ENCODE measurements at regions not wholly inside any gene's neighbourhood (a gene's known extent, or its start where the extent isn't known, plus 50 kb on each side); places are given as distances from the start of the nearest gene placed in this dataset.

- no peak for DNase-seq
- POLR2A ChIA-PET = no interaction called here
- peaks cover 3 to 30% (median 5%) of the 10 kb centered on the region in 5 donors for H3K27me3 Mint-ChIP-seq
Observed at GRCh38 chr10:130439766-130440165, 303.6 kb downstream of the GLRX3 start.

DNA sequence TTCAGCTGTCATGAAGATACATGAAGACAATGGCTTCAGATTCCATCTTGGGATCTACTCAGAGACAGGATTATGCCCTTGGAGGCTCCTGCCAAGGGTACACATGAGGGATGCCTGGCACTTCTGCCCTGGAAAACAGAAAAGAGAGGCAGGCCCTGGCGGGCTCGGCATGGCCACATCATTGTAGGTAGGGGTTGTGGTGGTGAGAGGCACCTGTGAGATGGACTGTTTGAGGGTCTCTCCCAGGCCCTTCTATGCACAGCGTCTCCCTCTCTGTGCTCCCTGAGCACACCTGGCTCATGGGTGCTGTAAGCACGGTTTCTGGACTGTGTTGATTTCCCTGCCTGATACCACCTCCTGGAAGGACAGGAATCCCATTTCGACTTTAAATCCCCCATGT, 304.3 kb downstream of the GLRX3 start:
- Mint-ChIP-seq H3K4me3 (no peak overlapping the region), H3K4me1 (no peaks in the 10 kb centered on the region), H3K9me3 (peaks cover 0 to 9% (median 2%) of the 10 kb centered on the region in 11 donors), H3K27me3 (peaks cover 3 to 30% (median 5%) of the 10 kb centered on the region in 5 donors), H3K36me3 (peaks cover 0 to 3% (median 0%) of the 10 kb centered on the region in 5 donors), H3K27ac (no peak overlapping the region)
- H3K4me1 ChIP-seq (ENCODE audit: control insufficient read depth in 2 of 2, insufficient read depth in 2 of 2, low read length in 2 of 2) = no peaks in the 10 kb centered on the region
- no peak overlapping the region for H3K4me3 ChIP-seq (ENCODE audit: low read length)
- ChIA-PET CTCF (no interaction called here), POLR2A (no interaction called here)
- no peaks in the 10 kb centered on the region for H3K36me3 ChIP-seq (ENCODE audit: control insufficient read depth in 2 of 3, insufficient read depth in 3 of 3, low read length in 3 of 3)
- intact Hi-C loops (cut with micrococcal nuclease) = no loop called here
- no peaks in the 10 kb centered on the region for H3K9me3 ChIP-seq (ENCODE audit: control insufficient read depth in 2 of 3, low read length in 3 of 3)
- no peak for DNase-seq
- H3K27ac ChIP-seq (ENCODE audit: low read depth, low read length) = no peak overlapping the region
- no peak for ATAC-seq
- no peaks in the 10 kb centered on the region for H3K27me3 ChIP-seq (ENCODE audit: control insufficient read depth in 2 of 2, insufficient read depth in 2 of 2, low read length in 2 of 2)

More at GRCh38 chr10:130439766-130440165, 303.6 kb downstream of the GLRX3 start:
- H3K9me3 Mint-ChIP-seq = peaks cover 0 to 9% (median 2%) of the 10 kb centered on the region in 11 donors
- H3K4me1 Mint-ChIP-seq = no peaks in the 10 kb centered on the region
- H3K4me1 ChIP-seq (ENCODE audit: control insufficient read depth in 2 of 2, insufficient read depth in 2 of 2, low read length in 2 of 2) = no peaks in the 10 kb centered on the region
- H3K27ac Mint-ChIP-seq = no peak overlapping the region
- CTCF ChIA-PET = no interaction called here
- H3K9me3 ChIP-seq (ENCODE audit: control insufficient read depth in 2 of 3, low read length in 3 of 3) = no peaks in the 10 kb centered on the region
- no peak overlapping the region for H3K4me3 ChIP-seq (ENCODE audit: low read length)
- no peak overlapping the region for H3K27ac ChIP-seq (ENCODE audit: low read depth, low read length)
- no peaks in the 10 kb centered on the region for H3K36me3 ChIP-seq (ENCODE audit: control insufficient read depth in 2 of 3, insufficient read depth in 3 of 3, low read length in 3 of 3)
- H3K27me3 ChIP-seq (ENCODE audit: control insufficient read depth in 2 of 2, insufficient read depth in 2 of 2, low read length in 2 of 2) = no peaks in the 10 kb centered on the region
- H3K4me3 Mint-ChIP-seq = no peak overlapping the region
- peaks cover 0 to 3% (median 0%) of the 10 kb centered on the region in 5 donors for H3K36me3 Mint-ChIP-seq
- intact Hi-C loops (cut with micrococcal nuclease) = no loop called here
- ATAC-seq = no peak

- H3K4me1 ChIP-seq (ENCODE audit: control insufficient read depth in 2 of 2, insufficient read depth in 2 of 2, low read length in 2 of 2) = no peaks in the 10 kb centered on the region
- peaks cover 3 to 30% (median 5%) of the 10 kb centered on the region in 5 donors for H3K27me3 Mint-ChIP-seq
- no peaks in the 10 kb centered on the region for H3K4me1 Mint-ChIP-seq
- no peaks in the 10 kb centered on the region for H3K27me3 ChIP-seq (ENCODE audit: control insufficient read depth in 2 of 2, insufficient read depth in 2 of 2, low read length in 2 of 2)
- ATAC-seq (no peak), DNase-seq (no peak)
- H3K4me3 ChIP-seq (ENCODE audit: low read length) = no peak overlapping the region
- no peaks in the 10 kb centered on the region for H3K9me3 ChIP-seq (ENCODE audit: control insufficient read depth in 2 of 3, low read length in 3 of 3)
- H3K36me3 ChIP-seq (ENCODE audit: control insufficient read depth in 2 of 3, insufficient read depth in 3 of 3, low read length in 3 of 3) = no peaks in the 10 kb centered on the region
- peaks cover 0 to 3% (median 0%) of the 10 kb centered on the region in 5 donors for H3K36me3 Mint-ChIP-seq
- intact Hi-C loops (cut with micrococcal nuclease) = no loop called here
- H3K4me3 Mint-ChIP-seq = no peak overlapping the region
- peaks cover 0 to 7% (median 2%) of the 10 kb centered on the region in 11 donors for H3K9me3 Mint-ChIP-seq
- H3K27ac ChIP-seq (ENCODE audit: low read depth, low read length) = no peak overlapping the region
- no peak overlapping the region for H3K27ac Mint-ChIP-seq
- ChIA-PET CTCF (no interaction called here), POLR2A (no interaction called here)
Observed at GRCh38 chr10:130440971-130441370, 304.8 kb downstream of the GLRX3 start.

GRCh38 chr10:130443066-130443465, 306.9 kb downstream of the GLRX3 start:
- H3K4me1 Mint-ChIP-seq = no peaks in the 10 kb centered on the region
- no peaks in the 10 kb centered on the region for H3K4me1 ChIP-seq (ENCODE audit: control insufficient read depth in 2 of 2, insufficient read depth in 2 of 2, low read length in 2 of 2)
- POLR2A ChIA-PET = no interaction called here

DNA sequence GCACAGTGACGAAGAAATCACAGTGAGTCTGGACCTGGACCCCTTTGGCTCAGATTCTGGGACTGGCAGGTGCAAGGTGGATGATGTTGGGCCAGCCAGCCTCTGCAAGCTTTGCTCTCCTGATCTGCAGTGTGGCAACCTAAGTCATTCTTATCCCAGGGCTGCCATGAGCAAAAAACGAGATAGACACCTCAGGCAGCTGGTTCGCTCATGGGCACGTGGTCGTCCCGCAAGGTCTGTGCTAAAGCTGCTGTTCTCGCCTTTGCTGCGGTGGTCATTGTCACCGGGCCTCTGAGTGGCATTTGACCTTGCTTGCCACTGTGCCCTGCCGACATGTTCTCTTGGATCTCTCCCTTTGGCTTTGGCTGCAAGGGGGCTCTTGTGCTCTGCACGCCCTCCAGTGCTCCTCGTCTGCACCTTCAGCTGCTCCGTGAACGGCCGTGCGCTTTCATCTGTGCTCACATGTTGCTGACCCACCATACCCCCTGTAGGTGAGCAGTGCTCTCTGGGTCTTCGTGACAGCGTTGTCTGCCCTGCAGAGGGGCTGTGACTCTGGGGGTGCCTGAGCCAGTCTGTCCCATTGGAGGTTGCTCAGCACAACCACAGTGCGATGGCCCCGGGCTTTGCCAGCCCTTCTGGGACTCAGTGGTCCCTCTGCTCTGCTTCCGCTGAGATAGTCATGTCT, 317.0 kb downstream of the GLRX3 start:
- ChIA-PET POLR2A (interaction anchor here (0.7 kb wide), 1 partner anchor 774 kb away, joined by 3 read pairs; no protein-coding TSS in a partner anchor), CTCF (no interaction called here)
- Mint-ChIP-seq H3K36me3 (no peaks in the 10 kb centered on the region), H3K27ac (no peak overlapping the region), H3K4me3 (no peak overlapping the region), H3K4me1 (no peaks in the 10 kb centered on the region), H3K9me3 (peaks cover 0 to 7% (median 0%) of the 10 kb centered on the region in 11 donors), H3K27me3 (peaks cover 3 to 46% (median 18%) of the 10 kb centered on the region in 5 donors)
- Histone ChIP-seq H3K4me3 (ENCODE audit: low read length) (no peak overlapping the region), H3K27me3 (ENCODE audit: control insufficient read depth in 2 of 2, insufficient read depth in 2 of 2, low read length in 2 of 2) (no peaks in the 10 kb centered on the region), H3K9me3 (ENCODE audit: control insufficient read depth in 2 of 3, low read length in 3 of 3) (no peaks in the 10 kb centered on the region), H3K27ac (ENCODE audit: low read depth, low read length) (no peak overlapping the region), H3K36me3 (ENCODE audit: control insufficient read depth in 2 of 3, insufficient read depth in 3 of 3, low read length in 3 of 3) (no peaks in the 10 kb centered on the region), H3K4me1 (ENCODE audit: control insufficient read depth in 2 of 2, insufficient read depth in 2 of 2, low read length in 2 of 2) (no peaks in the 10 kb centered on the region)
- intact Hi-C loops (cut with micrococcal nuclease) = no loop called here
- ATAC-seq (no peak), DNase-seq (no peak)

More at GRCh38 chr10:130443066-130443465, 306.9 kb downstream of the GLRX3 start:
- ATAC-seq (no peak), DNase-seq (no peak)
- Histone ChIP-seq H3K36me3 (ENCODE audit: control insufficient read depth in 2 of 3, insufficient read depth in 3 of 3, low read length in 3 of 3) (no peaks in the 10 kb centered on the region), H3K9me3 (ENCODE audit: control insufficient read depth in 2 of 3, low read length in 3 of 3) (no peaks in the 10 kb centered on the region), H3K27me3 (ENCODE audit: control insufficient read depth in 2 of 2, insufficient read depth in 2 of 2, low read length in 2 of 2) (no peaks in the 10 kb centered on the region), H3K4me3 (ENCODE audit: low read length) (no peak overlapping the region), H3K27ac (ENCODE audit: low read depth, low read length) (no peak overlapping the region)
- H3K27ac Mint-ChIP-seq = no peak overlapping the region
- intact Hi-C loops (cut with micrococcal nuclease) = no loop called here
- no peaks in the 10 kb centered on the region for H3K36me3 Mint-ChIP-seq
- H3K9me3 Mint-ChIP-seq = peaks cover 0 to 2% (median 0%) of the 10 kb centered on the region in 11 donors
- CTCF ChIA-PET = no interaction called here
- peaks cover 3 to 34% (median 5%) of the 10 kb centered on the region in 5 donors for H3K27me3 Mint-ChIP-seq
- H3K4me3 Mint-ChIP-seq = no peak overlapping the region

- POLR2A ChIA-PET = no interaction called here
- H3K27me3 ChIP-seq (ENCODE audit: control insufficient read depth in 2 of 2, insufficient read depth in 2 of 2, low read length in 2 of 2) = no peaks in the 10 kb centered on the region
- H3K4me1 ChIP-seq (ENCODE audit: control insufficient read depth in 2 of 2, insufficient read depth in 2 of 2, low read length in 2 of 2) = no peaks in the 10 kb centered on the region
- no peak for ATAC-seq
- Mint-ChIP-seq H3K36me3 (no peaks in the 10 kb centered on the region), H3K4me1 (no peaks in the 10 kb centered on the region), H3K4me3 (no peak overlapping the region), H3K9me3 (peaks cover 0 to 7% (median 0%) of the 10 kb centered on the region in 11 donors), H3K27me3 (peaks cover 3 to 46% (median 18%) of the 10 kb centered on the region in 5 donors), H3K27ac (no peak overlapping the region)
- intact Hi-C loops (cut with micrococcal nuclease) = no loop called here
- H3K9me3 ChIP-seq (ENCODE audit: control insufficient read depth in 2 of 3, low read length in 3 of 3) = no peaks in the 10 kb centered on the region
- no peak overlapping the region for H3K4me3 ChIP-seq (ENCODE audit: low read length)
- no peak for DNase-seq
- H3K27ac ChIP-seq (ENCODE audit: low read depth, low read length) = no peak overlapping the region
- H3K36me3 ChIP-seq (ENCODE audit: control insufficient read depth in 2 of 3, insufficient read depth in 3 of 3, low read length in 3 of 3) = no peaks in the 10 kb centered on the region
- CTCF ChIA-PET = no interaction called here
Observed at GRCh38 chr10:130453721-130454542, 317.7 kb downstream of the GLRX3 start.
